Fibroblast of lung (primary cell): ENCODE measurements at regions not wholly inside any gene's neighbourhood (a gene's known extent, or its start where the extent isn't known, plus 50 kb on each side); places are given as distances from the start of the nearest gene placed in this dataset.

Experiments used
- EZH2 ChIP-seq: IDR thresholded peaks from 2 replicates; pipeline ENCODE4 v1.5.1; 2012; ENCODE audit warnings: low read length, control low read depth, mild to moderate bottlenecking; ENCODE audit errors: missing control alignments
- TF ChIP-seq, protein P1 (sequence below), 2 donors: IDR thresholded peaks in 1 of 2; conservative IDR thresholded peaks in 1 of 2; 1 replicate in 1 of 2; 2 replicates in 1 of 2; pipeline ENCODE4 v1.5.1; 2011 to 2012; ENCODE audit warnings: low read length in 2 of 2, control low read depth in 1 of 2, inconsistent platforms in 1 of 2, low read depth in 1 of 2, mild to moderate bottlenecking in 1 of 2

DNA sequence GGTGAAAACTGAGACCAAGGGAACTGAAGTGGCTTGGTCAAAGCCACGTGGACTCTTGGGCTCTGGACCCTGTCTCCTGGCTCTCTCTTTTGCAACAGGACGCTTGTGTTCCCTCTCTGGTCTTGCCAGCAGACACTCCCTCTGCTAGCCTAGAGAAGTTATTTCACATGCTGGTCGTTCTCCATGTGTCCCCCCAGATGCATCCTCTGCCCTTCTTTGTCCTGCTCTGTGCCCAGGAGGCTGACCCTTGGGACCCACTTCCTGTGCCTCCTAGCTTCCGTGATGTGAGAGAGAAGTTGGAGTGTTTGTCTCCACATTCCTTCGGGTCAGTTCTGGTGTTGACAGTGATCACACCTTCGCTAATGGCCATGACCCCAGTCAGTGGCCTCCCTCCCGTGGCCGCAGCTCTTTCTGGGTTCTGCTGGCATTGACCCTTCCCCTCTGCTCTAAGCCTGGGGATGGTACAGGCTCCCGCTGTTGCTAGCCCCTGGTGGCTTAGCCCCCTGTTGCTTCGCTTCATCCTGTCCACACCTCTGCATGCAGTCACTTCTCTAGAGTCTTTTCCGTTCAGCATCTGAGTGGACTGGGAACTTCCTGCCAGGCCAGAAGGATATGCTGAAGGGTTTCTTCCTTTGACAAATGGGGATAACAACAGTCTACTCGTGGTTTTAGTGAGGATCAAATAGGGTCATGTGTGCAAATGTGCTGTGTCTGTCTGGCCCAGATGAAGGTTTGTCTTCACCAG is 70.1 kb upstream of the BMP2 start:
- TF ChIP-seq, protein P1, sequence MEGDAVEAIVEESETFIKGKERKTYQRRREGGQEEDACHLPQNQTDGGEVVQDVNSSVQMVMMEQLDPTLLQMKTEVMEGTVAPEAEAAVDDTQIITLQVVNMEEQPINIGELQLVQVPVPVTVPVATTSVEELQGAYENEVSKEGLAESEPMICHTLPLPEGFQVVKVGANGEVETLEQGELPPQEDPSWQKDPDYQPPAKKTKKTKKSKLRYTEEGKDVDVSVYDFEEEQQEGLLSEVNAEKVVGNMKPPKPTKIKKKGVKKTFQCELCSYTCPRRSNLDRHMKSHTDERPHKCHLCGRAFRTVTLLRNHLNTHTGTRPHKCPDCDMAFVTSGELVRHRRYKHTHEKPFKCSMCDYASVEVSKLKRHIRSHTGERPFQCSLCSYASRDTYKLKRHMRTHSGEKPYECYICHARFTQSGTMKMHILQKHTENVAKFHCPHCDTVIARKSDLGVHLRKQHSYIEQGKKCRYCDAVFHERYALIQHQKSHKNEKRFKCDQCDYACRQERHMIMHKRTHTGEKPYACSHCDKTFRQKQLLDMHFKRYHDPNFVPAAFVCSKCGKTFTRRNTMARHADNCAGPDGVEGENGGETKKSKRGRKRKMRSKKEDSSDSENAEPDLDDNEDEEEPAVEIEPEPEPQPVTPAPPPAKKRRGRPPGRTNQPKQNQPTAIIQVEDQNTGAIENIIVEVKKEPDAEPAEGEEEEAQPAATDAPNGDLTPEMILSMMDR (conservative IDR thresholded peaks at IDR 0.05 in 1 of 2, IDR thresholded peaks at IDR 0.05 in 1 of 2; ENCODE audit: low read depth in 1 of 2, low read length in 2 of 2), result no peak
- TF ChIP-seq EZH2, result no peak
